HG02970 (cell line): ENCODE measurements at regions not wholly inside any gene's neighbourhood (a gene's known extent, or its start where the extent isn't known, plus 50 kb on each side); places are given as distances from the start of the nearest gene placed in this dataset.

ENCODE experiments used
- ATAC-seq: cut with Tn5 transposase; IDR thresholded peaks from one replicate; pipeline ENCODE4 v1.9.1; 2021; ENCODE audit warnings: mild to moderate bottlenecking, moderate library complexity, moderate number of reproducible peaks; ENCODE audit not compliant: unreplicated experiment, low FRiP score

DNA sequence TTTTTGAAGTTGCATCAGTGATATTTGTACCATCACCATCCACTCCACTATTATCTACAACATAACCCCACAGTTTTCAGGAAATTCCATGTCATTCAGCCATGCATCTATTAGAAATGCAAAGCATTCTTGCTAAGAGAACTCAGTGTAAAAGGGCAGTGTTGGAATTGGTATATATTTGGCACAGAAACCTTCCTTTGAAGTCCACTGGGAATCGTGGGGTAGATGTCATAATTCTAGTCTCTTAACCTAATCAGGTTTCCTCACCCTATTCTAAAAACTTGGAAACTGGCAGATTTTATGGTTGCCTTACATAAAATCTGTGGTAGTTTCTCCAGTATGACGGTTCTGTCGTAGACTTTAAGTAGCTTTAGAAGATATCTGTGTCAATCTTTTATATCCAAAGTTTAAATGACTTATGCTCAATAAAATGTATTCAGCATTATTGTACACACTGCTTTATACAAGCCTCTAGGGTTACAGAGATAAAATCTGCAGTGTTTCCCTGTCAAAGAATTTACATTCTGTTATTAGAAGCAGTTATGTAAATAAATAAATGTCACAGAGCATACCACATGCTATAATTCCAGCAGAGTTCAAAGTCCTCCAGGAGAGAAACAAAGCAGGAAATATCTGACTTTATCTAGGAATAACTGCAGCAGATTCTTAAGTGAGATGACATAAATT, 704.4 kb upstream of the CELF2 start:
- no peak for ATAC-seq

DNA sequence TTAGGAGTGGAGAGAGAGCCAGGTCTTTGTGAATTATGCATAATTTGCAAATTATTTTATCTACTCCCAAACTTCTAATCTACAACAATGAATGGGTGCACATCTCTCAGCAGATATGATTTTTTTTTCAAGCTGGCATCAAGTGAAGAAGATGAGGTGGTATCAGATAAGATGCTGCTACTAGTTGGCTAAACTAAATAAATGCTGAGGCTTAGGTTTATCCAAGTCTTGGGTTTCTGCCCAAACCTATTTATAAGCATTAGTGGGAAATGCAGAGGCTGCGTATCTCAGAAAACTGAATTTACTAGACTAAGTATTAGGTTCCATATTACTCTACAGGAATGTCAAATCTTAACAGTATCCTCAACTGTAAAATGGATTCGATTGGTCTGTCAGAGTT, 703.0 kb upstream of the CELF2 start:
- ATAC-seq = no peak

DNA sequence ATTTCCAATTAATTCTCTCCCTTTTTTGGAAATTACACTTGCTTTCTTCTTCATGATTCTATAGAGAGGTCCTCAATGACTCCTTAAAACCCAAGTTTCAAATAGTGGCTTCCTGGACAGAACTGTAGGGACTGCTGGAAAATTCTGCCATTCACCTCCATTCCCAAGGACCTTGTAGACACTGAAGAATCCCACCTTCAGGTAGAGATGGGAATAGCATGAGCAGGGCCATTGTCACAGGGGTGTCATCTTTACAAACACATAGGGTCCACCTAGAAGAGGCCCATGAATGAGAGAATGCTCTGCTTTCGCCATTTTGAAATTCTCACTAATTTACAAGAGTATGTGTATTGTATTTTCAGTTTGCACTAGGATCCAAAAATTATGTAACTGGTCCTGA, 701.7 kb upstream of the CELF2 start:
- no peak for ATAC-seq

DNA sequence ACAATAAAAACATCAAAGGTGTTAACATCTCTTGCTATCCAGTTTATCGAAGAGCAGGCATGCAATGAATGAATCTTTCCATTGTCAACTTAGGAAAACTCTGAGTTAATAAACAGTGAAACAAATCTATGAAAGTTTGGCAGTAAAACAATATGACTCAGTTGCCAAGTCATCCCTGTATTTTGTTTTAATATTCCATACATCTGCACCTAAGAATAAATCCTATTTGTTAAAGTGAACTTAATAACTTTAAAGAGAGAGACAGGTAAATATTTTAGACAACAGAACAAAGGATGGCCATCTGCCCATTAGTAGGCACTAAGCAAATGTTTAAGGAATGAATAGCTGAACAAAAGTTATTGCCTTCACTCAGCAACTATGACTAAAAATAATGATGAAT, 700.5 kb upstream of the CELF2 start:
- no peak for ATAC-seq

DNA sequence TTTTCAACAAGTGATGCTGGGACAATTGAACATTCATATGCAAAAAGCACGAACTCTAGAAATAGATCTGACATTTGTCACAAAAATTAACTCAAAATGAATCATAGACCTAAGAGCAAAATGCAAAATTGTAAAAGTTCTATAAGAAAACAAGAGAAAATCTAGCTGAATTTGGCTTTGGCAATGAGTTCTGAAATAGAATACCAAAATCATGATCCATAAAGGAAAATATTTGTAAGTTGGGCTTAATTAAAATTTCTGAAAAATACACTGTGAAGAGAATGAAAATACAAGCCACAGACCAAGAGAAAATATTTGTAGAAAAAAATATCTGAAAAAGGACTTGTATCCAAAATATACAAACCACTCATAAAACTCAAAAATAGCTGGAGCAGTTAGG, 698.8 kb upstream of the CELF2 start:
- no peak for ATAC-seq

DNA sequence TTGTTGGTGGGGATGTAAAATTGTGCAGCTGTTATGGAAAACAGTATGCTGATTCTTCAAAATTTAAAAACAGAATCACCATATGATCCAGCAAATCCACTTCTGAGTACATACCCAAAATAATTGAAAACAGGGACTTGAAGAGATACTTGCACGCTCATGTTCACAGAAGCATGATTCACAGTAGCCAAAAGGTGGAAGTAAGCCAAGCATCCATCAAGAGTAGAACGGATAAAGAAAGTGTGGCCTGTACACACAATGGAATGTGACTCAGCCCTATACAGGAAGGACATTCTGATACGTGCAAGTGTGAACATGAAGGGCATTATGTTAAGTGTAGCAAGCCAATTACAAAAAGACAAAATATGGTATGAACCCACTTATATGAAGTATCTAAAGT, 696.7 kb upstream of the CELF2 start:
- no peak for ATAC-seq

DNA sequence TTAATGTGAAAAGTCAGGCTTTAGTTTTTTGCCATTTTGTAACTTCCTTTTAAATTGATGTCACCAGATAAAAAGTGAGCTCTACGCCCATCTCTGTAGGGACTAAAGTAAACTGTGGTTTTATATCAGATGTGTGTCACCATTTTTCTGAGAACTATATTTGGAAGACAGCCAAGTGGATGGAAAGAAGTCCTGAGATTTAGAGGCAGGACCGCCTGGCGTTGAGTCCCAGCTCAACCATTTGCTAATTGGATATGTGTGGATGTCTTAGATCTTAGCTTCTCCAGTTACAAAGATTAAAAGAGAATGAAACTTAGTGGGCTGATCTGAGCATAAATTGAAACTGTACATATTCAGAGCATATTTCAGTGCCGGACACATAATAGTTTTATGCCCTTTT, 691.6 kb upstream of the CELF2 start:
- no peak for ATAC-seq

DNA sequence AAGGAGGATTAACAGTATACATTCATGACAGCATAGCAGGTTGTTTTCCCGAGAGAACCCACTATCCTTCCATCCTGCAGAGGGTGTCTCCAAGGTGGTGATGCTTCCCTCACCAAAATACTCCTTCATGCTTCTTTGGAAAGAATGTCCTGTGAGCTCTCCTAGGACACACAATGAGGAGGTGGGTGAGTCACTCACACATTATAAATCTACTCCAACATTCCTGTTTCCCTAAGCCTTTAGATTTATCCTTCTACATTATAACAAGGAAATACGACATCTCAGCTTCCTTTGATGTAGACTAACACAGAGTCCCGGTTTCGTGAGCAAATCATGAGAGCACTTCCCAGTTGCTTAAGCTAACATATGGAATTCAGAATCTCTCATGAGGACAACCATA, 689.7 kb upstream of the CELF2 start:
- no peak for ATAC-seq

DNA sequence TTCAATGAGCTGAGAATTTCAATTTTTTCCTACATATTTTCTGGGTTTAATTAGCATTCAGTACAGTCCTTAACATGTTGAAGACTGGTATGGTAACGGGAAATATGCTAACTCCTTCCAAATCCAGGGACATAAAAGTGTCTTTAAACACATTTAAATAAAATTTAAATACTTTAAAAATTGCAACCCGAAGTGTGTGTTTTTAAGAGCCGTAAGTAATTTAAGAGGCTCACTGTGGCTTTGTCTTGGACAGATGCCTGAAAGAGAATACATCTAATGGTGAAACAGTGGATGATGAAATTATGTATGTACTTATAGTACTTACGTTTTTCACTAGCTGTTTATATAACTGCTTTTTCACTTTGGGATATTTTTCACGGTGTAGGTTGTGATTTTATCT, 687.3 kb upstream of the CELF2 start:
- ATAC-seq = no peak

DNA sequence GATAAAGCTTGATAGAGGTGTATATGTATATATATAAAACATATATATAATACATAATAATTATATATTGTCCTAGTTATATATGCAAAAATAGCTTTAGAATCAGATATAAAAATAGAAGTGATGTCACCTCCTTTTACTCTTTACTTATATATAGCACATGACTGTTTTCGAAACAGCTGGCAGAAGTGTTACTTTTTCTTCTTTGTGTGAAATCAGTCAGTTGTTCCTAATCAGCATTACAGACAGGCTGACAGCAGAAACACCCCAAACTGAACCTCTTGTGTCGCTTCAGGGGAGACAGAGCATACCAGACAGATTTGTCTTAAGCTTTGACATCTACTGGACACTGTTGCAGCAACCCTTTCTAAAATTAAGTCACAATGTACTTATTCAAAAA, 684.9 kb upstream of the CELF2 start:
- no peak for ATAC-seq

DNA sequence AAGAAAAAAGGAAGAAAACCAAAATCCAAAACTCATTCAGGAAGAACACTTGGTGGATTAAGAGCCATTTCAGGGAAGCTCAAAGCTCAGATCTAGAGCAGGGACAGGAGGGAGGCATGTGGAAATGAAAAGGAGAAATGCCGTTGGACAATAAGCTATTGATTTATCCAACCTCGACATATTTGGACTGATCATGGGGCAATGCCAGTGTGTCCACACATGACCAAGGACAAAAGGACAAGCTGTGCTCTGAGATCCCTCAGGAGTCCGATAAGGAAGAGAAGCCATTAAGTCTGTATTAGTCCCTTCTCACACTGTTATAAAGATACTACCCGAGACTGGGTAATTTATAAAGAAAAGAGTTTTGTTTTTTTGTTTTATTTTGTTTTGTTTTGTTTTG, 684.0 kb upstream of the CELF2 start:
- no peak for ATAC-seq

DNA sequence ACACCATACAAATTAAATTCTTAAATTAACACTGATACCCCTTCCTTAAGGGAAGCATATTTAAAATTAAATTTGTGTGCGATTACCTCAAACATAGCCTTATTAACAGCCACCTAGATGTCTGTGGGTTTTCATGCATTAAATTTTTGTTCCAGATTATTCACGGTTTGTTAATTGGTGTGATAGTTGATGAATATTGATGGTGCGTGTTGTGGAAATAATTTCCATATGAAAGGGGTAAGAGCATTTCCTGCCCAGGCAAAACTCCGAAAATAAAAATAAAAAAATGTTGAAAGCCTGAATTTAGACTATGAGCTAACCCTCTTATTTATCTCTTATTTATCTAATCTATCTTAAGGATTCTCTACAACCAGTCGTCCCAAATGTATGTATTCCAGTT, 679.3 kb upstream of the CELF2 start:
- ATAC-seq = no peak

DNA sequence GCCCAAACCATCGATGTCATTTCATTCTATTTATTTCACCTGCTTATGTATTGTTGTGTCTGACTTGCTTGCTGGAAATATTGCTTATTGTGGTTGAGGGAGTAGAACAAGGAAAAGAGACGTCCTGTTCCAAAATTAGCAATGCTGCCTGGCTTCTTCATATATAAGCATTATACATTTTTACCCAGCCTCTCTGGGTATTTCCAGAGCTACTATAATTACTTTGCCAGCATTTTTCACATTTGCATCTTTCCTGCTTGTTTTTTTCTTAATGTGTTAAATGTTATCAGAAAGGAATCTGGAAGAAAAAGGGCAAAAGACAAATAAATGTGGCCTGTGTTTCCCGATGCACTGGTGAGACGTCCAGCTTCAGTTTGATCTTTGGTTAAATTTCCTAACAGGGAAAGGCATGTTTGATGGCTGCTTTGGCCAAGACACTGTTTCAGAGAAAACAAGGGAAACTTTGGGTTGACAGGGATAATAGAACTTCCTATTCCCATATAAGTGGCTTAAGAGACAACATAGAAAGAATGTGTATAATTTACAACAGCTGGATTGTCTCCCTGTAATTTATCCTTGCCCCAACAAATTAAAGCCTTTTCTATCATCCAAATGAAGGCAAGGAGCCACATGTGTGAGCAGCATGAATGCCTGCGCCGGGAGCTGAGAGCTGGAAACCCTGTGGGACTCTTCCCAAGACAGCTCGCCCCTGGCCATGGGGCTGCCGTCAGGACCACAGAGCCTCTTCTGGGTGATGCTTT, 671.1 kb upstream of the CELF2 start:
- ATAC-seq = no peak

DNA sequence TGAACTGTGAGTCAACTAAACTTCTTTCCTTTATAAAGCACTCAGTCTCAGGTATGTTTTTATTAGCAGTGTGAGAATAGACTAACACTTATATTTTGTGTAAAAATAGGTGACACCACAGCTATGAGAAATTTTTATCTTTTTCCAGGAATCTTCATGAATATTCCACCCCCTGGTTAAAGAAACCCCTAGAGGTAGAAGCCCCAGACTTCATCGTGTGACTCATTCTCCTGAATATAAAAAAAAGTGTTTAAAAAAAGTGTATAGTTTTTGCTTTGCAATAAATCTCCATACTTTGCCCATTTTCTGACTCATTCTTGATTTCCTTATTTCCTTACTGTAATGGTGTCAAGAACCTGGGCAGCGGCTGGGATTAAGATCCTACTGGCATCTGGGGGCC, 667.6 kb upstream of the CELF2 start:
- ATAC-seq = no peak

DNA sequence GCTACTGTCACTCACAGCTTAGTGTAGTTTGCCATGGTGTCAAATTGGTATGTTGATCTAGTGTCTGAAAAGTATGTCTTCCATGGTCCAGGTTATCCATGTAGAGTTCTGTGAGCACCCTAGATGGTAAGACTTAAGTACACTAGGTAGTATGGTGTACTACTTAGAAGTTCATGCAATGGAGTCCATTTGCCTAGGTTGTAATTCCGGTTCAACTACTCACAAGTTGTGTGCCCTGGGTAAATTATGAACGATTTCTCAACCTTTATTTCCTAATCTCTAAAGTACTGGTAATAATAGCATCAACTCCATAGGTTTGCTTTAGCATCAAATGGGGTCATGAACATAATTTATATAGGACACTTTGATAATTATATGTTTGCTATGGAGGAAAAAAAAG, 666.2 kb upstream of the CELF2 start:
- ATAC-seq = no peak

DNA sequence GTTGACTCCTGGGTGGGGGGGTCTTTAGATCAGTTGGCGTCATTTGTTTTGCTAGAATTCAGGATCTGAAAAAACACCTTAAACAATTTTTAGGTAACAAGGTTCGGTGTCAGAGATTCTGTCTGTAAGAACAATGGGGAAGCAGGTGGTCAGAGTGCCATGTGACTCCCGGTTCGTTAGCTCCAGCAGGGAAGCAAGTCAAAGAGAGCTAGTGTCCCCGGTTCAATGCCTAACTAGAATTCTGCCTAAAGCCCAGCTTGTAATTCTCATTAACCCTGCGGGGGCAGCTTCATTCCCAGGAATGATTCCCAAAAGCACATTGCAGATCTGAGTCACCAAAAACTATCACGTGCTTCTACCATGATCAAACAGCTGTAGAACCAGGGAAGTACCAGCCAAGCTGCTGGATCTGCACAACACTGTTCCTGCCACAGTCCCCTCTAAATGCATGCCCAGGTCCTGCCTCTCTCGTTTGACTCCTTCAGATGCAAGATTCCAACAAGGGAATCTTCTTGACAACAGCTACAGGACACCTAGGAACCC, 664.3 kb upstream of the CELF2 start:
- ATAC-seq = no peak

DNA sequence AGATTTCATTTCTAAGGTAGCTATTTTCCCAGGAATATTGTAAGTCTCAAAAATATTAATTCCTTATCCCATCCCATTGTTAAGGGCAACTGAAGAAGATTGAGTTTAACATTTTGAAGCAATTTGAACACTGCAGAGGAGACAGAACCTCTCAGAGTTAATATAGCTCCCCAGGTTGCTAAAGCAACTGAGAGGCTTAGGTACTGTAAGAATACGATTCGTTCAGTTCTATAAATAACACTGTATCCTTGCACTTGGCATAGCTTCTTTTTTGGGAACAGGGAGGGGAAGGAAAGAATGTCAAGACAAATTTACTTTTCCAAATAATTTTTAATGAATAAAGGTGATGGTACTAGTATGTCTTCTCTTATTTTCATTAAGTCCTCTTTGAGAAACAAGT, 658.4 kb upstream of the CELF2 start:
- no peak for ATAC-seq

DNA sequence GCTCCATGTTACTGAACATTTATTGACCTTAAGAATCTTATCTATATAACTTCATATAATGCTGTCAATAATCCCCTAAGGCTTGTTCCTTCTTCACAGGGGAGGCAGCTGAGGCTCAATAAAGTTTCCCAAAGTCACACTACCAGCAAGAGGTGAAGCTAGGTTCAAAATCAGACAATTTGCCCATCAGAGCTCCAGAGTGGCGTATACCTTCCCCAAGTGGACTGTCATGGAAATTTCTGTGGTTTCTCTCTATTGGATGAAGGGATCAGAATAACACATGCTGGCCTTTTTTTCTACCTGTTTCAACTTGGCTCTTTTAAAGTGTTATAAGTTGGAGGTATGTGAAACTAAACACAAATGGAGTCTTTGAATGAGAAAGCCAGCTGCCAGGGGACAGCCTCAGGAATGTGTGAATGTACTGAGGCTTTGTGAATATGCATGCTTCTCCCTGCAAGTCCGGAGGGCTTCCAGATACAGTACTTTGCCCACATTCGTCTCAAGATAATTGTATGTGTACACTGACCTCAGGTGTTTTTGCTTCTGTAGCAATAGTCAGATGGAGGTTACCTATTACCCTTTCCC, 656.3 kb upstream of the CELF2 start:
- ATAC-seq = no peak

DNA sequence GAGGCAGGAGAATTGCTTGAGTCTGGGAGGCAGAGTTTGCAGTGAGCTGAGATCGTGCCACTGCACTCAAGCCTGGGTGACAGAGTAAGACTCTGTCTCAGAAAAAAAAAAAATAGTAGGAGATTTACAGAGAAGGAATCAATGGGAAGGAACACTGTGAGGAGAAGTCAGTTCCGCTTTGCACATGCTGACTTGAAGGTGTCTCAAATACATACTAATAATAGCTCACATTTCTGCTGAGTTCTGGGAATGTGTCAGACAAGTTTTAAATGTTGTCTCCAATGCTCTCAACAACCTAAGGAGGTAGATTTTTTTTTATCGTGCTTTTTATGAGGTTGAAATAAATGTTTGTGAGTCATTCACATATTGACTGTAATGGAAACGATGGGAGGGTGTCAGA, 654.9 kb upstream of the CELF2 start:
- no peak for ATAC-seq

DNA sequence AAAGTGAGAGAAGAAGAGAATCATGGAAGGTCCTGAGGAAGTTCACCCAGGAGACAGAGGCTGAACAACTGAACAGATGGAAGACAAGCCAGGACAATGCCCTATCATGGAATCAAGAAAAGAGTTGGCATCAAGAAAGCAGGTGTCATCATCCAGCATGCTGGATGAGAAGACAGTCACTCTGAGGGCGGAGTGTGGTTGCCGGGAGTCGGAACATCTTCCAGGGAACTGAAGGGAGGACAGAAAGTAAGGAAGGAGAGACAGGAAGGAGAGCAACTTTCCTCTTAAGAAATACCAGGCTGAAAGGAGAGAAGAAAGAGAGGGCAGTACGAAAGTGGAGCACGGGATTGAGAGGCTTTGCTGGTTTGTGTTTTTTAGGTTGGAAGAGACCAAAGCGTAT, 654.5 kb upstream of the CELF2 start:
- ATAC-seq = no peak

DNA sequence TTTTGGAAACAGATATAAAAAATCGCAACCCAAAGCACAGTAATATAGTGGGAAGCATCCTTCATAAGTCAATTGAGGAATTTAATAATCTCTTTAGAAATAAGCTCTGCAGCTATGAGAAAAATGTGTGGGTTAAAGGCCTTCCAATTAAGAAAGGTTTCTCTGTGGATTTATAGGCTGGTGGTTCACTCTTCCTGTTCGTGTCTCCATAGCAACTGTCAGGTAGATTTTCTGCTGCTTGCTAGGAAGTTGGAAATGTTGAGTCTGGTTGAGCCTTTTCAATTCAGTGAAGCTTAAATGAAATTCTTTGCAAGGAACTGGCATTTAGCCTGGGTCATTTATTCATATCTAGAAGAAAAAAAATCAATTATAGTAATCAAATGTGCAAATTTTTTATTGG, 652.8 kb upstream of the CELF2 start:
- no peak for ATAC-seq

DNA sequence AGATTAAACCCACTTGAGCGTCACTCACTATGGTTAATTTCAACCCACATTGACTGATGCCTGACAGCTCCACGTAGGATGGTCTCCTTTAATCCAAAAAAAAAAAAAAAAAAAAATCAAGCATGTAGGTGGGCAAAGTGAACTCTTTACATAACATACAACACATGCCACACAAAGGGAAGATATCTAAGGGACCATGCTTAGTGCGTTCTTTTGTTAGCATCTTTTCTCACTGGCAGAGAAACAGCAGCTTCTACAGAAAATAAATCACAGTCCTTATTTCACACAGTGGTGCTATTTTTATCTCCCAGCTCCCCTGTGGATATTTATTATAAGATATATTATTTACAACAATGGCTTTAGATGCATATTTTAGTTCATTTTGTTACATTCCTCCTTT, 652.0 kb upstream of the CELF2 start:
- no peak for ATAC-seq
